Esophagus squamous epithelium (tissue), 4 donors: ENCODE measurements at regions not wholly inside any gene's neighbourhood (a gene's known extent, or its start where the extent isn't known, plus 50 kb on each side); places are given as distances from the start of the nearest gene placed in this dataset.

Experiments used
- CTCF ChIP-seq, 6 experiments: fragments of 450-650 bp in 4 of 6; fragments of 200-600 bp in 2 of 6; sonication (generic) in 2 of 6; IDR thresholded peaks; one replicate each; pipeline ENCODE4 v1.5.1; 2016 to 2019; ENCODE audit warnings: antibody characterized with exemption in 6 of 6, mild to moderate bottlenecking in 4 of 6, moderate library complexity in 4 of 6
- POLR2A ChIP-seq, 4 donors: fragments of 450-650 bp; IDR thresholded peaks; one replicate each; pipeline ENCODE4 v1.6.1; 2017; ENCODE audit warnings: antibody characterized with exemption in 4 of 4, mild to moderate bottlenecking in 4 of 4, moderate library complexity in 3 of 4

- TF ChIP-seq CTCF (IDR thresholded peaks at IDR 0.05) = no peak
- no peak for TF ChIP-seq POLR2A (IDR thresholded peaks at IDR 0.05)
Measured at GRCh38 chr1:184820956-184821355, 66.3 kb upstream of the EDEM3 start.
